PC-3 (cell line): ENCODE measurements at regions not wholly inside any gene's neighbourhood (a gene's known extent, or its start where the extent isn't known, plus 50 kb on each side); places are given as distances from the start of the nearest gene placed in this dataset.

Experiments
- ATAC-seq: fragments of 200-7000 bp; cut with Tn5 transposase; 2 replicates; pipeline ENCODE4 v1.9.1; 2020; ENCODE audit warnings: mild to moderate bottlenecking, moderate library complexity
- BruUV-seq: library from RNA; stranded (reverse); fragments of 400-500 nt; replicated peaks from 2 replicates; lab custom pipeline; 2021; lab: Mats Ljungman, UMichigan
- CTCF ChIA-PET: fragments of 300-600 bp; sonication (Branson Sonifier 250); formaldehyde crosslinking; loops from one replicate; lab custom pipeline; 2022; ENCODE audit warnings: antibody characterized with exemption; lab: Charles Lee
- POLR2A ChIA-PET: fragments of 300-600 bp; sonication (Branson Sonifier 250); formaldehyde crosslinking; loops from one replicate; lab custom pipeline; 2022; ENCODE audit warnings: antibody characterized with exemption; ENCODE audit not compliant: unreplicated experiment; lab: Charles Lee
- DNase-seq: peaks from one replicate; pipeline ENCODE4 v3.0.0-alpha.2; 2015
- H2AFZ ChIP-seq: fragments of 300-600 bp; sonication (generic); 2 replicates; pipeline ENCODE4 v1.6.0; 2016; ENCODE audit warnings: antibody characterized with exemption, low read length
- H3F3A ChIP-seq: fragments of 300-600 bp; sonication (generic); one replicate; pipeline ENCODE4 v1.6.0; 2017; ENCODE audit warnings: antibody characterized with exemption, low read length, control low read depth, mild to moderate bottlenecking; ENCODE audit not compliant: unreplicated experiment
- H3K27ac ChIP-seq: fragments of 300-600 bp; sonication (generic); 2 replicates; pipeline ENCODE4 v1.5.1; 2016; ENCODE audit warnings: mild to moderate bottlenecking, low read length
- H3K27me3 ChIP-seq: fragments of 300-600 bp; sonication (generic); 2 replicates; pipeline ENCODE4 v1.6.1; 2016; ENCODE audit warnings: low read length, mixed read lengths
- H3K36me3 ChIP-seq: fragments of 300-600 bp; sonication (generic); 2 replicates; pipeline ENCODE4 v1.6.1; 2016; ENCODE audit warnings: low read depth, mixed run types, low read length, mixed read lengths
- H3K4me1 ChIP-seq: fragments of 300-600 bp; sonication (generic); 2 replicates; pipeline ENCODE4 v1.5.1; 2016; ENCODE audit warnings: low read length; ENCODE audit not compliant: insufficient read depth
- H3K4me2 ChIP-seq: fragments of 300-600 bp; sonication (generic); 2 replicates; pipeline ENCODE4 v1.6.0; 2016; ENCODE audit warnings: low read length
- H3K4me3 ChIP-seq: fragments of 300-600 bp; sonication (generic); 2 replicates; pipeline ENCODE4 v1.5.1; 2016; ENCODE audit warnings: mild to moderate bottlenecking, low read length, mixed read lengths
- H3K79me2 ChIP-seq: fragments of 300-600 bp; sonication (generic); 2 replicates; pipeline ENCODE4 v1.6.1; 2017; ENCODE audit warnings: low read length, mixed read lengths
- H3K9ac ChIP-seq: fragments of 300-600 bp; sonication (generic); 2 replicates; pipeline ENCODE4 v1.6.0; 2016; ENCODE audit warnings: mild to moderate bottlenecking, low read length
- H3K9me2 ChIP-seq: fragments of 300-600 bp; sonication (generic); replicated peaks from 2 replicates; pipeline ENCODE4 v1.6.1; 2016; ENCODE audit warnings: mixed run types, low read length, mixed read lengths
- H3K9me3 ChIP-seq: fragments of 300-600 bp; sonication (generic); 2 replicates; pipeline ENCODE4 v1.6.1; 2016; ENCODE audit warnings: low read length, mixed read lengths
- H4K20me1 ChIP-seq: fragments of 300-600 bp; sonication (generic); 2 replicates; pipeline ENCODE4 v1.6.1; 2016; ENCODE audit warnings: low read length, mixed read lengths
- CTCF ChIP-seq: fragments of 300-600 bp; sonication (generic); conservative IDR thresholded peaks from 2 replicates; pipeline ENCODE4 v1.5.1; 2017; ENCODE audit warnings: antibody characterized with exemption, low read depth, mild to moderate bottlenecking, low read length
- EZH2 ChIP-seq: fragments of 300-600 bp; sonication (generic); IDR thresholded peaks from one replicate; pipeline ENCODE4 v1.6.1; 2017; ENCODE audit warnings: antibody characterized with exemption, mild to moderate bottlenecking, low read length; ENCODE audit not compliant: unreplicated experiment
- EZH2phosphoT487 ChIP-seq: fragments of 300-600 bp; sonication (generic); IDR thresholded peaks from 2 replicates; pipeline ENCODE4 v1.6.1; 2018; ENCODE audit warnings: mild to moderate bottlenecking, antibody characterized with exemption, low read length, borderline replicate concordance
- intact Hi-C: fragments of 100-400 bp; cut with micrococcal nuclease; formaldehyde crosslinking; loops from 2 replicates; pipeline ENCODE4 v1.9.0; 2023

GRCh38 chr4:165635951-165636350, 237.1 kb upstream of the TLL1 start:
- no peak for TF ChIP-seq EZH2
- no peak for TF ChIP-seq EZH2phosphoT487
- TF ChIP-seq CTCF = no peak
- Histone ChIP-seq H3K9ac (no peak overlapping the region), H3F3A (no peaks in the 10 kb centered on the region), H2AFZ (no peak overlapping the region), H3K4me3 (no peak overlapping the region), H3K4me2 (no peak overlapping the region), H3K79me2 (no peaks in the 10 kb centered on the region), H4K20me1 (no peaks in the 10 kb centered on the region), H3K27ac (no peak overlapping the region), H3K27me3 (no peaks in the 10 kb centered on the region), H3K36me3 (no peaks in the 10 kb centered on the region), H3K9me2 (no peaks in the 10 kb centered on the region), H3K4me1 (no peaks in the 10 kb centered on the region), H3K9me3 (no peaks in the 10 kb centered on the region)
- ATAC-seq = no peak
- BruUV-seq = no TSS peak
- intact Hi-C loops = no loop called here
- no peak for DNase-seq
- CTCF ChIA-PET = no interaction called here
- POLR2A ChIA-PET = no interaction called here

DNA sequence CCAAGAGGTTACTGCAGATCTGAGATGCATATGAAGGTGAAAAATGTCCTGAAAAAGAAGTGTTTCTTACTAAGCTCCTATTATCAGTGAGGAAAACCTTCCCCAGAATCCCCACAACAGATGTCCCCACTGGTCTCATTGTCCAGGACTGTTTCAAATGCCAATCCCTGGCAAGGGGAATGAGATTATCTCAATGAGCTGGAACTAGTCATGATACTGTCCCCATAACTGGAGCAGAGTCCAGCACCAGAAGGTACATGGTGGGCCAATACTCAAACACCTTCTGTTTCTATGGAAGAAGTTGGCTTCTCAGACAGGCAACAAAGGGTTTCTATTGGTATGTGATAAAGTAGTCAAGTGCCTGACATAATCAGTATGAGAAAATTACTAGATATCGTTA, 221.1 kb upstream of the TLL1 start:
- Histone ChIP-seq H4K20me1 (no peaks in the 10 kb centered on the region), H3K27me3 (no peaks in the 10 kb centered on the region), H3K79me2 (no peaks in the 10 kb centered on the region), H3K4me1 (peaks cover 8% of the 10 kb centered on the region), H3K9me2 (no peaks in the 10 kb centered on the region), H3K4me3 (no peak overlapping the region), H3K9ac (no peak overlapping the region), H3K27ac (no peak overlapping the region), H3K36me3 (no peaks in the 10 kb centered on the region), H3K4me2 (no peak overlapping the region), H3F3A (no peaks in the 10 kb centered on the region), H3K9me3 (no peaks in the 10 kb centered on the region), H2AFZ (no peak overlapping the region)
- BruUV-seq = no TSS peak
- intact Hi-C loops = loop anchor here (10.0 kb wide), 1 partner anchor 423 kb away; no protein-coding TSS in a partner anchor
- ATAC-seq (no peak), DNase-seq (no peak)
- CTCF ChIA-PET = no interaction called here
- TF ChIP-seq EZH2phosphoT487 (no peak), EZH2 (no peak), CTCF (no peak)
- POLR2A ChIA-PET = no interaction called here

DNA sequence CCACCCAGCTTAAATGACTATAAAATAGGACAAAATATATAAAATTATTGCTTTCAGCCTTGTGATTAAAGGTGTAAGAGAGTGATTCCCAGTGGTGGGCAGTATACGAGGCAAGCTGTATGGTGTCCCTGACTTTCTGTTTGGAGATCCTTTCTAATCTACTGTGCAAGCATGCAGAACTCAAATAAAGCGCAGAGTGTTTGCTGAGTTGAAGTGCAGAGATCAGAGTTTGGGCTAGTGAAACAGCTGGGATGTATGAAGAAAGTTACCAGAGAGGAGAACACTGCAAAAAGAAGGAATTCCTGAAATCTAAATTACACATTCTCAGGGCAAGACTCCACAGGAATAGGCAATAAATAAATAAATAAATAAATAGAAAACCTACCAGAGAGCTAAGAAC, 218.5 kb upstream of the TLL1 start:
- no peak for ATAC-seq
- intact Hi-C loops = loop anchor here (10.0 kb wide), 1 partner anchor 420 kb away; no protein-coding TSS in a partner anchor
- H3F3A ChIP-seq = peaks cover 3% of the 10 kb centered on the region
- no peak for DNase-seq
- no peak overlapping the region for H3K4me2 ChIP-seq
- BruUV-seq = no TSS peak
- CTCF ChIA-PET = no interaction called here
- no peak overlapping the region for H2AFZ ChIP-seq
- H3K27ac ChIP-seq = no peak overlapping the region
- H3K4me3 ChIP-seq = no peak overlapping the region
- H3K9ac ChIP-seq = no peak overlapping the region
- no peaks in the 10 kb centered on the region for H3K9me3 ChIP-seq
- H3K4me1 ChIP-seq = peaks cover 16% of the 10 kb centered on the region
- no peaks in the 10 kb centered on the region for H3K79me2 ChIP-seq
- TF ChIP-seq EZH2phosphoT487 = no peak
- TF ChIP-seq CTCF = no peak
- TF ChIP-seq EZH2 = no peak
- no peaks in the 10 kb centered on the region for H3K9me2 ChIP-seq
- H3K36me3 ChIP-seq = no peaks in the 10 kb centered on the region
- no peaks in the 10 kb centered on the region for H3K27me3 ChIP-seq
- no peaks in the 10 kb centered on the region for H4K20me1 ChIP-seq
- POLR2A ChIA-PET = no interaction called here
